Fibroblast of the aortic adventitia (primary cell): ENCODE measurements at regions not wholly inside any gene's neighbourhood (a gene's known extent, or its start where the extent isn't known, plus 50 kb on each side); places are given as distances from the start of the nearest gene placed in this dataset.

Source experiments
- DNase-seq: peaks from one replicate; pipeline ENCODE4 v3.0.0-alpha.2; 2010; ENCODE audit warnings: low read depth
- H3K4me3 ChIP-seq: 2 replicates; pipeline ENCODE4 v1.5.1; 2011; ENCODE audit warnings: low read depth, mild to moderate bottlenecking, control low read depth, low read length, moderate library complexity
- TF ChIP-seq, protein P1 (sequence below): IDR thresholded peaks from 2 replicates; pipeline ENCODE4 v1.5.1; 2011; ENCODE audit warnings: mild to moderate bottlenecking, low read length, control low read depth, inconsistent platforms; ENCODE audit not compliant: insufficient read depth

DNA sequence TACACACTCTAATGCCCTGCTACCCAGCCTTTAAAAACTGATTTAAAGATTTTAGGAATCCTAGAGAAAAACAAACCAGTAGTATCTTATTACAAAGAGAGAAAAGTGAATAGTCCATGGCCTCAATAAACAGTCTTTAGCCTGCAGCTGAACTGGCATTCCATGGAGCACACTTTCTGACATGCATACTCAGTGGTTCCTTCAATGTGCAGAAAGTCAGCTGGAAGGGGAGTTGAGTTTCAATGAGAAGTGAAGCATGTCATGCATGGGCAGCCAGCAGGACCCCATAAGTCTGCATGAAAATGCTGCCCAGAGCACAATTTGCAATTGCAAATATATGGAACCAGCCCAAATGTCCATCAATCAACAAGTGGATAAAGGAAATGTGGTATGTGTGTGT is 273.7 kb downstream of the UQCRFS1 start:
- no peak for DNase-seq
- TF ChIP-seq, protein P1, sequence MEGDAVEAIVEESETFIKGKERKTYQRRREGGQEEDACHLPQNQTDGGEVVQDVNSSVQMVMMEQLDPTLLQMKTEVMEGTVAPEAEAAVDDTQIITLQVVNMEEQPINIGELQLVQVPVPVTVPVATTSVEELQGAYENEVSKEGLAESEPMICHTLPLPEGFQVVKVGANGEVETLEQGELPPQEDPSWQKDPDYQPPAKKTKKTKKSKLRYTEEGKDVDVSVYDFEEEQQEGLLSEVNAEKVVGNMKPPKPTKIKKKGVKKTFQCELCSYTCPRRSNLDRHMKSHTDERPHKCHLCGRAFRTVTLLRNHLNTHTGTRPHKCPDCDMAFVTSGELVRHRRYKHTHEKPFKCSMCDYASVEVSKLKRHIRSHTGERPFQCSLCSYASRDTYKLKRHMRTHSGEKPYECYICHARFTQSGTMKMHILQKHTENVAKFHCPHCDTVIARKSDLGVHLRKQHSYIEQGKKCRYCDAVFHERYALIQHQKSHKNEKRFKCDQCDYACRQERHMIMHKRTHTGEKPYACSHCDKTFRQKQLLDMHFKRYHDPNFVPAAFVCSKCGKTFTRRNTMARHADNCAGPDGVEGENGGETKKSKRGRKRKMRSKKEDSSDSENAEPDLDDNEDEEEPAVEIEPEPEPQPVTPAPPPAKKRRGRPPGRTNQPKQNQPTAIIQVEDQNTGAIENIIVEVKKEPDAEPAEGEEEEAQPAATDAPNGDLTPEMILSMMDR = no peak
- H3K4me3 ChIP-seq = no peak overlapping the region

DNA sequence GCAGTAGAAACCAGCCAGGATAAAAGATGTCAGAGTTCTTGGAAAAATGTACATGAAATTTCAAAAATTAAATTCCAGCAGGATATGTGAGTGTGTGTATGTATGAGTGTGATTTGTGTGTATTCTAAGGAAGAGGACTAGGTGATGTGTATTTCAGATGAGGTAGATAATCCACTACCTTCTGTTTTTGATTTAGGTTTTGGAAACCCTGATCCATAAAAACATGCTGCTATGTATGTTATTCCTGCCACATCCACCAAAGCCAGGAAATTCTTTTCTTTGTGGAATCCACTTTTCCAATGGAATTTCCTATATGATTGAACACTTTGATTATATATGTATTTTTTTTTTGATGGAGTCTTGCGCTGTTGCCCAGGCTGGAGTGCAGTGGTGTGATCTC is 276.9 kb downstream of the UQCRFS1 start:
- no peak overlapping the region for H3K4me3 ChIP-seq
- TF ChIP-seq, protein P1 = no peak
- DNase-seq = no peak

DNA sequence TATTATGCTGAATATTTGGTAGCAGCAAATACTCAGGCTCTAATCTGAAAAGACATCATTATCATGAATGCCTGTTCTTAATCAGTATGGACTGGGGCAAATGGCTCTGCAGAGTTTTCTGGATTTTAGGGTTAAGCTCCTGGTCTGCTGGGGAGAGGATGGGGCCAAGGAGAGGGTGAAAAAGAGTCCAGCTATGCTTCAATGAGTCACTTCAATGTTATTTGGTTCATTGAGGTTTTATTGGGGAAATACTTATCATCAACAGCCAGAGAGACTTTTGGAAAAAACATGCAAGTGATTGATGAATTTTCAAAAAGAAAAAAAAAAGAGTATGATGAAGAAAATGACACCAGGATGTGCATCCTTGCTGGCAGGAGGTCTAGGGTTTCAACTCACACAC is 278.3 kb downstream of the UQCRFS1 start:
- H3K4me3 ChIP-seq = no peak overlapping the region
- TF ChIP-seq, protein P1 = no peak
- DNase-seq = peak; percentile 54

DNA sequence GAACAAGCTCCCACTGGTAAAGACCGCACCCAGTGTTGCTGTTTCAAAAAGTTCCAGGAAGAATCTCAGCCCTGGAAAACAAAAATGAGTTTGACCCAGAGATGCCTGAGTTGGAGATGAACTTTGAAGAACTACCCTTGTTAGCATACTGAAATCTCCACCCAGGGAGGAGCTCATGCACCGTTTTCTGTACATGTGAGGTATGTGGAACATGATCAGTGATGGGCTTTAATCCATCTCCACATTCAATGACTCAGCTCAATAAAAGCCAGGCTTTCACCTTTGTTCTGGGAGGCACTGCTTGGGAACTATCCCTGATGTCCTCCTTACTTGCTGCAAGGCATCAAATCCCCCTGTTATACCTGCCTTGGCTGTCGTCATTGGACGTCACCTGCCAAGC is 279.9 kb downstream of the UQCRFS1 start:
- TF ChIP-seq, protein P1 = no peak
- no peak for DNase-seq
- H3K4me3 ChIP-seq = no peak overlapping the region

DNA sequence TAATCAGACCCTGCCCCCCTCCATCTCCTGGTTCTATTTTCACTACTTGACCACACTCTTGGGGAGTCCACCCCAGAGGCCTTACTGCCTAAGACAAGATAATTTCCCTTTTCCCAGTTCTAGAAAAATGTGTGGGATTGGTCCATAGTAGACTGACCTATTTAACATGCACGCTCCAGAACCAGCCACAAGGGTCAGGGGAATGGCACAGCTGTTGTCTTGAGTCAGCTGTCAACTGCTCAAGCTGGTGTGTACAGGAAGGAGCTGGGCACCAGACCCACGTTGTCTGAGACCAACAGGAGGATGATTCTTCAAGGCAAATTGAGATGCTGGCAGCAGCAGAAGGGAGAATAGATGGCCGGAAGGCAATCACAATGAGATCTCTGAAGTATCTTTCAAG is 280.5 kb downstream of the UQCRFS1 start:
- DNase-seq = no peak
- no peak overlapping the region for H3K4me3 ChIP-seq
- TF ChIP-seq, protein P1 = no peak

DNA sequence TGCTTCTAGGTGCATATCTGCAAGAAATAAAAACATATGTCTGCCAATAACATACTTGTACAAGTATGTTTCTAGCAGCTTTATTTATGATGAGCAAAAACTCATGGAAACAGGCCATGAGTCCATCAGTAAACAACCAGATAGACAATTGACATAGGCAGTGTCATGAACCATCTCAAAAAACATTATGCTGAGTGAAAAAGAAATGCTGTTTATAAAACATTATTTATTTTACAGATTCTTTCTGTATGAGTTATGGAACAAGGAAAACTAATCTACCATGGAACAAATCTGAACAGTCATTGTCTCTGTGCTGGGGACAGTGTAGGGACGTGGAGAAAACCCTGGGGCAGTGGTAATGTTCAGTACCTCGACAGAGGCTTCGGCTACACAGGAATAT is 283.9 kb downstream of the UQCRFS1 start:
- H3K4me3 ChIP-seq = no peak overlapping the region
- DNase-seq = no peak
- TF ChIP-seq, protein P1 = no peak

DNA sequence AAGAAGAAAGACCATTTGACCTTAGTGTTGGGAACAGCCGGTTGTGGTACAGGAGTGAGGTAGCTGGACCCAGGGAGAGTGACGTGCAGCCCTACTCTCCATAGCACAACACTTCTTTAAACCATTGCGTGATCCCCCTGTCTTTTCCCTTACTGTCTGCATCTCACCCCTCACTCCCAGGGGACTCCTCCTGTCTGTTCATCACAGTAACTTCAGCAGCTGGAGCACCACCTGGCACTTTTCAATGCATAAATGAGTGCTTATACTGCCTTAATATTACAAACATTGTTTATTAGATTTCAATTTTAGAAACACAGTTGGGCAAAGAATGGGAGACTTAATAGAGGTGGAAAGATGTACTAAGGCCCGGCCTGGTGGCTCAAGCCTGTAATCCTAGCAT is 285.5 kb downstream of the UQCRFS1 start:
- TF ChIP-seq, protein P1 = no peak
- H3K4me3 ChIP-seq = no peak overlapping the region
- no peak for DNase-seq
